GM18520 (cell line): ENCODE measurements at regions not wholly inside any gene's neighbourhood (a gene's known extent, or its start where the extent isn't known, plus 50 kb on each side); places are given as distances from the start of the nearest gene placed in this dataset.

Experiments
- ATAC-seq: cut with Tn5 transposase; IDR thresholded peaks from one replicate; pipeline ENCODE4 v1.9.1; 2021; ENCODE audit not compliant: unreplicated experiment

DNA sequence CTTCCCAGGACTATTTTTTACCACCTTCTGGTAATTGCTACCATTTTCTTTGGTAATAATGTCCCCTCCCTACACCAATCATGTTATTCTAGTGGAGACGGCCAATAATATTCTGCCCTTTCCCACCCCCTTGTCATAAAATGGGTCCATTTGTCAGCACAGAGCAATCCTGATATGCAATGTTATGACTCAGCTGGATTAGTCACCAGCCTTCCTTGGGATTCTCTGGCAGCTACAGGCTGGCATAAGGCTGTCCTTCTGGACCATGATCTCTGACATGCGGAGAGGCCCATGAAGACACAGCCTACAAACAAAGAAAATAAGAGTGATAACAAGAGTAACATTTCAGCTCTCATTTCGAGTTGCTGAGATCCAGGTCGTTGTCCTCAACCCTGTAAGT, 222.0 kb upstream of the CPNE8 start:
- no peak for ATAC-seq

- ATAC-seq = no peak
Measured at GRCh38 chr12:39125566-39125965, 220.2 kb upstream of the CPNE8 start.

GRCh38 chr12:39124768-39125167, 219.4 kb upstream of the CPNE8 start:
- no peak for ATAC-seq

DNA sequence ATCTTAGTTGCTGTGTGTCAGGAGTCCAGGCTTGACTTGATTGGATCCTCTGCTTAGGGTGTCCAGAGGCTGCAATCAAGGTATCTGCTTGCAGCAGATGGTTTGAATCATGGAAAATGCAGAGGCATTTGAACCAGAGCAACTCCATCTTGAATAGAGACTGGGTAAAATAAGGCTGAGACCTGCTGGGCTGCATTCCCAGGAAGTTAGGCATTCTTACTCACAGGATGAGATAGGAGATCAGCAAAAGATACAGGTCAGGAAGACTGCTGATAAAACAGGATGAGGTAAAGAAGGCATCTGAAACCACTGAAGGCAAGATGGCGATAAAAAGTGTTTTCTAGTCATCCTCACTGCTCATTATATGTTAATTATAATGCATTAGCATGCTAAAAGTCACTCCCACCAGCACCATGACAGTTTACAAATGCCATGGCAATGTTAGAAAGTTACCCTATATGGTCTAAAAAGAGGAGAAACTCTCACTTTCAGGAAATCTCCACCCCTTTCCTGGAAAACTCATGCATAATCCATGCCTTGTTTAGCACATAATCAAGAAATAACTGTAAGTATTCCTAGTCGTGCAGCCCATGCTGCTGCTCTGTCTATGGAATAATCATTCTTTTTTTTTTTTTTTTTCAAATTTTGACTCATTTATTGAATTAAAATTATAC, 218.3 kb upstream of the CPNE8 start:
- no peak for ATAC-seq

DNA sequence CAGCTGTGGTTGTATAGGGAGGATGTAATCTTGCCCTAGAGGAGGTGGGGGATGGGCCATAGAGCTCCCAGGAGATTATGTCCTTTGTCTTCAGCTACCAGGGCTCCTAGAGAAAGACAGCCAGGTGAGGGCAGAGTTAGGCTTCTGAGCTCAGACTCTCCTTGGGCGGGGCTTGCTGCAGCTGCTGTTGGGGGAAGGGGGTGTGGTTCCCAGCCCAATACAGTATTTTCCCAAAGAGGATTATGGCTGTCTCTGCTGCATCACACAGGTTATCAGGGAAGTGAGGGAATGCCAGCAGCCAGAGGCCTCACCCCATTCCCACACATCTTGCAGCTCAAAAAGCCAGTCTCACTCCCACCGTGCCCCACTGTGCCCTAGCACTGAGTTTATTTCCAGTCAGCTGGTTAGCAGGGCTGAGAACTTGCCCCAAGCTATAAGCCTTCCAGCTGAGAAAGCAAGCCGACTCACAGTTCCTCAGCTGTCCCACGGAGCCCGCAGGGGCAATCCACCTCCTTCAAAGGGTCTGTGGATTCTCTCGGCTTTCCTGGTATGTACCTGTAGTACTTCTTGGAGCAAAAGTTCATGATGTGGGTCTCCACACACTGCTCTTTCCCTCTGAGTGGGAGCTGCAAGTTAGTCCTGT, 217.3 kb upstream of the CPNE8 start:
- no peak for ATAC-seq

- no peak for ATAC-seq
Measured at GRCh38 chr12:39116861-39117260, 211.5 kb upstream of the CPNE8 start.

DNA sequence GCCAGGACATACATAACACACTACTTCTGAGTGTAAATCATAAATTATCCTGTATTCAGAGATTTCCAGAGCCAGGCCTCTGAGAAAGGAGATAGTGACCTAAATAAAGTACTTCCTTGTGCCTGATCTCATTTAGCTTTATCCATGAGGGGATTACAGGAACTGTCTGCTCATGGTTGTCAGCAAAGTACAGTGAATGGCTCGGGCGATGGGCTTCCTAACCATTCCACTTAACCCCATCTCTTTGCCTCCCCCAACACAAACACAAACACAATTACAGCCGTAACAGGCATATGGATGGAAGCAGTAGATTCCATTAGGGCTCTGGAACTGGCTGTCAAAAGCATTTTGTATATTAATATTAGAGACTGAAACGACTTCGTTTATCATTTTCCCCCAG, 206.7 kb upstream of the CPNE8 start:
- ATAC-seq = no peak

GRCh38 chr12:39105111-39105510, 199.7 kb upstream of the CPNE8 start:
- ATAC-seq = no peak

GRCh38 chr12:39103552-39104165, 198.3 kb upstream of the CPNE8 start:
- peak; percentile 89 for ATAC-seq

DNA sequence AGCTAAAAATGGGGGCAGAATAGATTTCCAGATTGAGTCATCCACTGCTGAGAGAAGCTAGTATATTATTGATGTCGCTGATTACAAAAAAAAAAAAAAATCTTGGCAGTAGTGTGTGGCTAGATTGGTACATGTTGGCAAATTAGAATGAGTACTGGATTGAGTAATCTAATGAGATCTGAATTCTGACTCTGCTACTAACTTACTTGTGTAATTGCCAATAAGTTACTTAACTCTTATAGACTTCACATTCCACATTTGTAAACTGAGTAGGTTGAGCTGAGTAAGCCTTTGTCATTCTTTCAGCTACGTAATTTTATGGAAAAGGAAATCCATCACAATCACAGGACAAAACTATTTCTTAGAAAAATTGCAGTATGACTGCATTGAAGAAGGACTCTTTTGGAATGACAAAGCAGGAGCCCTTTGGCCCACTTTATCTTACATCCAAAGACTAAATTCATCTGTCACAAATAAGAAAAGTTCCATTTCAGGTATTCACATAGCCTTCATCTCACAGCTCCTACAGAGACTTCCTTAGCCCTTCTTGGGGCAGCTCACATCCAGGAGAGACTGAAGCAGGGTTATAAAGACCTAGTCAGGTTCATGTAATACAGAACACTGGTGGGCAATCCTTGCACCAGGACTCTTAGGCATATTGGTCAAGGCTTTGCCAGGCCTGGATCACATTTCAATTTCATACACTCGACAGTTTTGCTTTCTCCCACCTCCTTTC, 197.3 kb upstream of the CPNE8 start:
- ATAC-seq = no peak

GRCh38 chr12:39095636-39096330, 190.4 kb upstream of the CPNE8 start:
- no peak for ATAC-seq

GRCh38 chr12:39081910-39082309, 176.5 kb upstream of the CPNE8 start:
- ATAC-seq = peak; percentile 70

- ATAC-seq = no peak
Measured at GRCh38 chr12:39077226-39077625, 171.8 kb upstream of the CPNE8 start.

- no peak for ATAC-seq
Measured at GRCh38 chr12:39074063-39074462, 168.7 kb upstream of the CPNE8 start.

DNA sequence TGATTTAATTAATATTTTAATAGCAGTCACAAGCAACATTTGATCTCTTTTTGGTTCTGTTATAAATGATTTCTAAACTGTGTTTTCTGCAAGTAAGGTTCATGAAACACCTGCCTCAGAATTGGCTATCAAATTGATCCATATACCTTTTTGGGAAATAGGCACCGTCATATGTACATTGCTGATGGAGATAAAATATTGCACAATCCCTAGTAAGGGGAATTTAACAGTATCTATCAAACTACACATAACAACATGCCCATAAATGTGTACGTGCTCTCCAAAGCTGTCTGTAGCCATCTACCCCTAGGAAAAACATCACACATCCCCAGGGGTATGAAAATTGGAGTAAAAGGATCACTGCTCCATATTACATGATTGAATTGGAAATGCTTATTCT, 167.3 kb upstream of the CPNE8 start:
- ATAC-seq = no peak

- no peak for ATAC-seq
Measured at GRCh38 chr12:39071611-39072010, 166.2 kb upstream of the CPNE8 start.

DNA sequence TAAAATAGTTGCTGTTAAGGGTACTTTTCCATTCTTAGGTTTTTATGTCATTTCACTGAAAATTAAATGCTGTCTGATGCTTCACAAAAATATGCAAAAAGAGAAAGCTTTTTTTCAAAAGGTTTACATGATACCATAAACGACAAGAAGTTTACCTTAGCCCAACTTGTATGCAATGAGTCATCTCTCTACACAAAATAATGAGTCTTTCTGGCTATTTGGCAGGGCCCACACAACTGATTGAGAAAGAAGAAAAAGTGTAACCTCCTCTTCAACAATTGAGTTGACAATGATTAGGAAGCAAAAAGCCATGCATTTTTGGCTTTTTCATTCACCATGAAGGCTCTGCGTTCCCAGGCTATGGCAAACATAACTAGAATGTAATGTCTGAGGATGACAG, 165.4 kb upstream of the CPNE8 start:
- ATAC-seq = no peak

- no peak for ATAC-seq
Measured at GRCh38 chr12:39065455-39065854, 160.1 kb upstream of the CPNE8 start.

- no peak for ATAC-seq
Measured at GRCh38 chr12:39064708-39065107, 159.3 kb upstream of the CPNE8 start.

GRCh38 chr12:39062266-39062996, 157.0 kb upstream of the CPNE8 start:
- ATAC-seq = no peak

DNA sequence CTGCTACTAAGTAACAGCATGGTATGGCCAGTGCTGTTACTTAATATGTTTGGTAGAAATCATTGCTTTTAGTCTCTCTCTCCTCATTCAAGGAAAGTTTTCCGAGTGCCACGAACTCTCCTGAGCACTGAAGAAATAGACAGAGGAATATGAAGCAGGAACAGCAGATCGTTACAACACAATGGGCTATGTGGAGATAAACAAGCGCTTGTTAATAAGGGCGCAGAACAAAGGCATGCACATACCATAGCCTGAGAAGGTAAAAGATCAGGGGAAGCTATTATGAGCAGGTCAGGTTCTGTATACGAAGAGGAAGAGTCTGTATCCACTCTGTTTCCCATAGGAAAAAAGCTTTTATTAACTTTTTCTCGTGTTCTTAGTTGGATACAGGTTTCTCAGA, 156.2 kb upstream of the CPNE8 start:
- no peak for ATAC-seq
